22Rv1 (cell line): ENCODE measurements at regions not wholly inside any gene's neighbourhood (a gene's known extent, or its start where the extent isn't known, plus 50 kb on each side); places are given as distances from the start of the nearest gene placed in this dataset.

Experiments
- H3K27ac ChIP-seq: fragments of 450-650 bp; 2 replicates; pipeline ENCODE4 v1.5.1; 2017
- ZFX ChIP-seq: fragments of 450-650 bp; IDR thresholded peaks from 2 replicates; pipeline ENCODE4 v1.6.1; 2017; ENCODE audit warnings: antibody characterized with exemption, borderline replicate concordance
- TF ChIP-seq, protein P1 (sequence below): fragments of 450-650 bp; IDR thresholded peaks from 2 replicates; pipeline ENCODE4 v1.5.1; 2017; ENCODE audit warnings: mild to moderate bottlenecking

DNA sequence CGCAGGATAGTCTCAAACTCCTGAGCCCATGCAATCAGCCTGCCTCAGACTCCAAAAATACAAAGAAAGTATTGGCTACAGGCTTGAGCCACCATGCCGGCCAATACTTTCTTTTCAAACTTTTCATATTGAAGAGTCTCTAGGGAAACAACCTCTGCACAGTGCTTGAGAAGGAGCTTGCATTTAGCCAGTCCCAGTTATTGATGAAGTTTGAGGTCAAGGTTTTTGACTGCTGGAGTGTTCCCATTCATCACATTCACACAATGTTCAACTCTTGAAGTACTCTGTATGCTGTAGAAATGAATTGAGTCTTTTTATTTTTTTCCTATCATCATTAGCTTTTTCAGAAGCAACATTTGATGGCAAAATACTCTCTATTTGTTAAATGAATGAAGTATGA lies 355.8 kb upstream of the E2F7 start:
- H3K27ac ChIP-seq, result no peak overlapping the region
- TF ChIP-seq ZFX, result no peak
- TF ChIP-seq, protein P1, sequence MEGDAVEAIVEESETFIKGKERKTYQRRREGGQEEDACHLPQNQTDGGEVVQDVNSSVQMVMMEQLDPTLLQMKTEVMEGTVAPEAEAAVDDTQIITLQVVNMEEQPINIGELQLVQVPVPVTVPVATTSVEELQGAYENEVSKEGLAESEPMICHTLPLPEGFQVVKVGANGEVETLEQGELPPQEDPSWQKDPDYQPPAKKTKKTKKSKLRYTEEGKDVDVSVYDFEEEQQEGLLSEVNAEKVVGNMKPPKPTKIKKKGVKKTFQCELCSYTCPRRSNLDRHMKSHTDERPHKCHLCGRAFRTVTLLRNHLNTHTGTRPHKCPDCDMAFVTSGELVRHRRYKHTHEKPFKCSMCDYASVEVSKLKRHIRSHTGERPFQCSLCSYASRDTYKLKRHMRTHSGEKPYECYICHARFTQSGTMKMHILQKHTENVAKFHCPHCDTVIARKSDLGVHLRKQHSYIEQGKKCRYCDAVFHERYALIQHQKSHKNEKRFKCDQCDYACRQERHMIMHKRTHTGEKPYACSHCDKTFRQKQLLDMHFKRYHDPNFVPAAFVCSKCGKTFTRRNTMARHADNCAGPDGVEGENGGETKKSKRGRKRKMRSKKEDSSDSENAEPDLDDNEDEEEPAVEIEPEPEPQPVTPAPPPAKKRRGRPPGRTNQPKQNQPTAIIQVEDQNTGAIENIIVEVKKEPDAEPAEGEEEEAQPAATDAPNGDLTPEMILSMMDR, result no peak

DNA sequence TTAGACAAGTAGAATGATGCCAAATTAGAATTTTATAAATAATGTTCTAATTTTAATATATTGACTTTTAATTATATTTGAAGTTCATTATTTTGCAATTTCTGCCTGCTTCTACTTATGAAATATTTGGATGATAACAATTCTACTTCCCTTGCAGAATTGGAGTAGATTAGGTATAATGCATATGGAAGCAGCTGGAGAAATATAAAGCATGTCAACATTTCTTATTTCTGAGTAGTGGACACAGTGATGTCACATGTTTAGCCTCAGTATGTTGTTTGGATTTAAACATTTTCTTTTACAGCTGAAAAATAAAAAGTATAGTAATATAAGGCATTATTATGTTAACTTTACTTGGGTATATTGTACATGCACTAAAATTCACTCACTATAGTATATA lies 344.2 kb upstream of the E2F7 start:
- no peak for TF ChIP-seq ZFX
- TF ChIP-seq, protein P1, result no peak
- H3K27ac ChIP-seq, result no peak overlapping the region

DNA sequence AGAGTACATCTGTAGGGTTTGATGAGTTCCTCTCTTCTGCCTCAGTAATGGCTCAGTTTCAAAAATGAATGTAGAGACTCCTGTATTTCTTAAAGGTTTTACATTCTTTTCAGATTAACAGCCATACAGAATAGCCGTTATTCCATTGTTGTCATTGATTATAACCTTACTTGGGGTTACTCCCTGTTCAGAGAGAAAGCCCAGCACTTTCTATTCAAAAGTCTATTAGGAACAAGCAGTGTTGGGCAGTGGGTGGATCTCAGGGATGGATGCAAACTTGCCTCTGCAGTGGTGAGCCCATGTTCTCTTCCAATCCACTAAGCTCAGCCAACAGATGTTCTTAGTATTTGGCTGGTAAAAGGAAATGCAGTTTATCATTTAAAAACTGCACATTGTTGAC lies 342.6 kb upstream of the E2F7 start:
- H3K27ac ChIP-seq, result no peak overlapping the region

DNA sequence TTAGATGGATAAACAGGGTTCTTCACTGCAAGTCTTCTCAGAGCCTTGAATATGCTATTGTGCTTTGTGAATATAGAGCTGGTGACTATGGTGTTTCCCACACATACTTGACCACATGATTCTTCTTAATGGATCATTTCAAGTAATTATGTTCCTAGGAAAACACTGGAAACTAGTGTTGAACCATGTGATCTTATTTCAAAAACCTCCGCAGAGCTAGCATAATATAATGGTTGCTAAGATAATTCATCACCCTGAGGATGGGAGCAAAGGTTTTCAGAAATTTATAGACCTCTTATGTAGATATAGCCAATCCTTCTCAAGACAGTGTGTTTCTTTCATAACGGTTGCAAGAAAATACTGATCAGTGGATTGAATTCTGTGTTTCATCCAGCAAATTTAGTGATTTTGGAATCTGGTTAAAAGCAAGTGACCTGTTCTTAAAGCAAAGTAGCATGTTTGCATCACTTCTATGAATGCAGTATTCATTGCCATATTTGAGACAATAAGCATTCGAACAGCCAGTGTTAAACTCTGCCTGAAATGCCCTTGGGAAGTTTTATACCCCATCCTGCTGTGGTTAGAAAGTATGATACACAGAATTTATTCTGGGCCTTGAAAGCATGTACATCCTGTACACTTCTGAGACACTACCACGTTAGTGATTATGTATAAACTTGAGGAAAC lies 341.0 kb upstream of the E2F7 start:
- no peak overlapping the region for H3K27ac ChIP-seq

More for the DNA sequence above, 342.6 kb upstream of the E2F7 start:
- TF ChIP-seq, protein P1, result no peak
- no peak for TF ChIP-seq ZFX

DNA sequence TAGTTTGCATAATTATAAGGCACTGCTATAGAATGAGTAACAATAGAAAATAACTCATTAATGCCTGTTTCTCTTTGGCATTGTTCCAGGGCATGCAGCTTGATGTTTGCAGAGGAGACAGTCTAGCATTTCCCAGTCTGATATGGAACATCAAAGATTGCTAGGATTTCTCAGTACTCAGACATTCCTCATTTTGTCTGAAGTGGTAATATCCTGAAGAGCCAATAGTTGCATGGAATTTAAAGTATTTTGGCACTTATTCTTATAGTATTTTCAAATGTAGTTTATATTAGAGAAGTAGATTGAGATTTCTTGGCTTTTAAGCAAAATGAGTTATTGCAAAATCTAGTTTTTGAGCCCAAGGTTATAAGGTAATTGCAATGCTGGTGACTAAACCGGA lies 337.3 kb upstream of the E2F7 start:
- H3K27ac ChIP-seq, result no peak overlapping the region
- TF ChIP-seq, protein P1, result no peak
- TF ChIP-seq ZFX, result no peak

More for the DNA sequence above, 341.0 kb upstream of the E2F7 start:
- TF ChIP-seq, protein P1, result no peak
- TF ChIP-seq ZFX, result no peak

DNA sequence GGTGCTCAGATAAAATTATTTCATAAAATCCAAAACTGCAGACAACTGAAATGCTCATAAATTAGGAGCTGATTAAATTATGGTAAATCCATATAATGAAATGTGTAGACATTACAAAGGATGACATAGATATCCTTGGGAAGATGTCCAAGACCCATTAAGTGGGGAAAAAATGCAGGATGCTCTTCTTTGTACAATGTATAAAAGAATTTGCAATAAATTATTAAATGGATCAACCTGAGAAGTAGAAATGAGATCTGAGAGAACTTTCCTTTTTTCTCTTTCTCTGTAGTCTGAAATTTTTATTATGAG lies 336.4 kb upstream of the E2F7 start:
- TF ChIP-seq, protein P1, result no peak
- TF ChIP-seq ZFX, result no peak
- H3K27ac ChIP-seq, result no peak overlapping the region

DNA sequence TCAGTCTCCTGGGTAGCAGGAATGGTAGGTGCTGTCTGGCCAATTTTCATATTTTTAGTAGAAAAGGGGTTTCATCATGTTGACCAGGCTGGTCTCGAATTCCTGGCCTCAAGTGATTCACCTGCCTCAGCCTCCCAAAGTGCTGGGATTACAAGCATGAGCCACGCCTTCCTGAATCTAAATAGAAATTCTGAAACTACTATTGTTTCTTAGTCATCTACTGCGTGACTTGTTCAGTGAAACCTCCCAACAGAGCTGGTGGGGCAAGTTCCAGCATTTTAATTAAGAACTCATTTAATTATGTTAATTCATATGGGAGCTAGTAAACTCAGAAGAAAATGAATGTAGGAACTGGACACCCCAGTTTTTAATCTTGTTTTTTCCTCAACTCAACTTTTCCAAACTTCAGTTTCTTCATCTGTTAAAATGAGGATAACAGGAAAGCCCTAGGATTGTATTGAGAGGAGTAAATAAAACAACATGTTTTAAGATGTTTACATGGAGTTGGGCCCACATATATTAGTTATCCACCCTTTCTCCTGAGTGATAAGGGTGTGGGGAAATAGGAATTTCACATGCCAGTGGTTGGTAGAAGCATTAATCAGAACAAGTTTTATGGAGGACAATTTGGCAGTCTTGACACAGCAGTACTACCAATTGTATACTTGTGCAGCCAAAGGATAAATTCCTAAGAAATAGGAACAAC lies 335.8 kb upstream of the E2F7 start:
- H3K27ac ChIP-seq, result no peak overlapping the region
- TF ChIP-seq, protein P1, result no peak
- no peak for TF ChIP-seq ZFX
